ENCODE measurements at regions not wholly inside any gene's neighbourhood (a gene's known extent, or its start where the extent isn't known, plus 50 kb on each side); places are given as distances from the start of the nearest gene placed in this dataset.

- no peak overlapping the region for H3K4me3 ChIP-seq (ENCODE audit: low read depth, low read length)
- DNase-seq (ENCODE audit: low read depth), result no peak
- TF ChIP-seq CTCF (conservative IDR thresholded peaks at IDR 0.05; ENCODE audit: low read depth, low read length), result no peak
These were observed 202.8 kb downstream of the TFCP2L1 start for GRCh38 chr2:121082191-121082590.

GRCh38 chr2:121084130-121084680 is 200.8 kb downstream of the TFCP2L1 start:
- DNase-seq (ENCODE audit: low read depth), result no peak
- TF ChIP-seq CTCF (conservative IDR thresholded peaks at IDR 0.05; ENCODE audit: low read depth, low read length), result no peak
- H3K4me3 ChIP-seq (ENCODE audit: low read depth, low read length), result no peak overlapping the region

GRCh38 chr2:121085801-121086200 is 199.2 kb downstream of the TFCP2L1 start:
- no peak for TF ChIP-seq CTCF (conservative IDR thresholded peaks at IDR 0.05; ENCODE audit: low read depth, low read length)
- no peak overlapping the region for H3K4me3 ChIP-seq (ENCODE audit: low read depth, low read length)
- no peak for DNase-seq (ENCODE audit: low read depth)

GRCh38 chr2:121086450-121086849 is 198.6 kb downstream of the TFCP2L1 start:
- DNase-seq (ENCODE audit: low read depth), result no peak
- no peak overlapping the region for H3K4me3 ChIP-seq (ENCODE audit: low read depth, low read length)
- no peak for TF ChIP-seq CTCF (conservative IDR thresholded peaks at IDR 0.05; ENCODE audit: low read depth, low read length)

GRCh38 chr2:121087117-121087516 is 197.9 kb downstream of the TFCP2L1 start:
- no peak overlapping the region for H3K4me3 ChIP-seq (ENCODE audit: low read depth, low read length)
- no peak for DNase-seq (ENCODE audit: low read depth)
- no peak for TF ChIP-seq CTCF (conservative IDR thresholded peaks at IDR 0.05; ENCODE audit: low read depth, low read length)

- no peak for TF ChIP-seq CTCF (conservative IDR thresholded peaks at IDR 0.05; ENCODE audit: low read depth, low read length)
- H3K4me3 ChIP-seq (ENCODE audit: low read depth, low read length), result no peak overlapping the region
- no peak for DNase-seq (ENCODE audit: low read depth)
These were observed 196.5 kb downstream of the TFCP2L1 start for GRCh38 chr2:121088251-121089165.

- H3K4me3 ChIP-seq (ENCODE audit: low read depth, low read length), result no peak overlapping the region
- DNase-seq (ENCODE audit: low read depth), result no peak
- TF ChIP-seq CTCF (conservative IDR thresholded peaks at IDR 0.05; ENCODE audit: low read depth, low read length), result no peak
These were observed 195.9 kb downstream of the TFCP2L1 start for GRCh38 chr2:121089166-121089510.

Data from epithelial cell of proximal tubule (primary cell).